ENCODE measurements at regions not wholly inside any gene's neighbourhood (a gene's known extent, or its start where the extent isn't known, plus 50 kb on each side); places are given as distances from the start of the nearest gene placed in this dataset.

GRCh38 chr5:98398465-98398864 lies 375.0 kb upstream of the RGMB start:
- H3K27me3 ChIP-seq (ENCODE audit: control insufficient read depth, insufficient read depth, low read length), result no peaks in the 10 kb centered on the region
- DNase-seq (ENCODE audit: low read depth) (no peak), FAIRE-seq (no peak)
- H3K4me3 ChIP-seq (ENCODE audit: low read depth, low read length), result no peak overlapping the region
- H3K36me3 ChIP-seq (ENCODE audit: control insufficient read depth, insufficient read depth, low read length), result no peaks in the 10 kb centered on the region
- TF ChIP-seq CTCF (IDR thresholded peaks at IDR 0.05; ENCODE audit: insufficient read depth, low read length, severe bottlenecking), result no peak

- Histone ChIP-seq H3K36me3 (ENCODE audit: control insufficient read depth, insufficient read depth, low read length) (no peaks in the 10 kb centered on the region), H3K27me3 (ENCODE audit: control insufficient read depth, insufficient read depth, low read length) (no peaks in the 10 kb centered on the region), H3K4me3 (ENCODE audit: low read depth, low read length) (no peak overlapping the region)
- no peak for FAIRE-seq
- no peak for DNase-seq (ENCODE audit: low read depth)
- TF ChIP-seq CTCF (IDR thresholded peaks at IDR 0.05; ENCODE audit: insufficient read depth, low read length, severe bottlenecking), result no peak
Measured at GRCh38 chr5:98401656-98402055, 371.8 kb upstream of the RGMB start.

- no peaks in the 10 kb centered on the region for H3K36me3 ChIP-seq (ENCODE audit: control insufficient read depth, insufficient read depth, low read length)
- no peaks in the 10 kb centered on the region for H3K27me3 ChIP-seq (ENCODE audit: control insufficient read depth, insufficient read depth, low read length)
- DNase-seq (ENCODE audit: low read depth) (peak; percentile 43), FAIRE-seq (no peak)
- H3K4me3 ChIP-seq (ENCODE audit: low read depth, low read length), result no peak overlapping the region
- TF ChIP-seq CTCF (IDR thresholded peaks at IDR 0.05; ENCODE audit: insufficient read depth, low read length, severe bottlenecking), result no peak
Measured at GRCh38 chr5:98402130-98402529, 371.3 kb upstream of the RGMB start.

GRCh38 chr5:98403131-98403530 lies 370.3 kb upstream of the RGMB start:
- no peak overlapping the region for H3K4me3 ChIP-seq (ENCODE audit: low read depth, low read length)
- no peaks in the 10 kb centered on the region for H3K27me3 ChIP-seq (ENCODE audit: control insufficient read depth, insufficient read depth, low read length)
- TF ChIP-seq CTCF (IDR thresholded peaks at IDR 0.05; ENCODE audit: insufficient read depth, low read length, severe bottlenecking), result no peak
- H3K36me3 ChIP-seq (ENCODE audit: control insufficient read depth, insufficient read depth, low read length), result no peaks in the 10 kb centered on the region
- DNase-seq (ENCODE audit: low read depth) (no peak), FAIRE-seq (no peak)

GRCh38 chr5:98414938-98415337 lies 358.5 kb upstream of the RGMB start:
- FAIRE-seq (no peak), DNase-seq (ENCODE audit: low read depth) (peak; percentile 98)
- no peak for TF ChIP-seq CTCF (IDR thresholded peaks at IDR 0.05; ENCODE audit: insufficient read depth, low read length, severe bottlenecking)
- Histone ChIP-seq H3K36me3 (ENCODE audit: control insufficient read depth, insufficient read depth, low read length) (no peaks in the 10 kb centered on the region), H3K27me3 (ENCODE audit: control insufficient read depth, insufficient read depth, low read length) (no peaks in the 10 kb centered on the region), H3K4me3 (ENCODE audit: low read depth, low read length) (no peak overlapping the region)

- no peak for TF ChIP-seq CTCF (IDR thresholded peaks at IDR 0.05; ENCODE audit: insufficient read depth, low read length, severe bottlenecking)
- H3K4me3 ChIP-seq (ENCODE audit: low read depth, low read length), result no peak overlapping the region
Measured at GRCh38 chr5:98415663-98416062, 357.8 kb upstream of the RGMB start.

More at GRCh38 chr5:98415663-98416062, 357.8 kb upstream of the RGMB start:
- Histone ChIP-seq H3K36me3 (ENCODE audit: control insufficient read depth, insufficient read depth, low read length) (no peaks in the 10 kb centered on the region), H3K27me3 (ENCODE audit: control insufficient read depth, insufficient read depth, low read length) (no peaks in the 10 kb centered on the region)
- DNase-seq (ENCODE audit: low read depth), result peak; percentile 18
- no peak for FAIRE-seq
